ENCODE measurements at regions not wholly inside any gene's neighbourhood (a gene's known extent, or its start where the extent isn't known, plus 50 kb on each side); places are given as distances from the start of the nearest gene placed in this dataset.

DNA sequence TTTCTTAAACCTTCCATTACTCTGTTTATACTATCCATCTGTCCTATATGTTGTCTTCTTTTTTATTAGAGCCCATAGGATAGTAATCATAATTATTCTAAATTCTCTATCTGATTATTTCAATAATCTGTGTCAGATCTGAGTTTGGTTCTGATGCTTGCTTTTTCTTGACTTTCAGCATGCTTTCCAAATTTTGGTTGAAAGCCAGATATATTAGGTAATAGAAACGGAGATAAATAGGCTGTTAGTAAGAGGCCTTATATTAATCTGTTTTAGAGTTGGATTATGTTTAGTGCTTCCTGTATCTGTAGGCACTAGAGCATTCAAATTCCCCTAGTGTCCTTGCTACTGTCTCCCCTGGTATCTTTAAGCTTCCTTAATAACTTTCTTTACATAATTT is 939.9 kb upstream of the GHITM start:
- no peak for DNase-seq (ENCODE audit: low read depth in 2 of 2)
- no peak overlapping the region for H3K4me3 ChIP-seq (replicated peaks in 1 of 2; ENCODE audit: low read depth in 2 of 2, low read length in 2 of 2)
- TF ChIP-seq, protein P1, sequence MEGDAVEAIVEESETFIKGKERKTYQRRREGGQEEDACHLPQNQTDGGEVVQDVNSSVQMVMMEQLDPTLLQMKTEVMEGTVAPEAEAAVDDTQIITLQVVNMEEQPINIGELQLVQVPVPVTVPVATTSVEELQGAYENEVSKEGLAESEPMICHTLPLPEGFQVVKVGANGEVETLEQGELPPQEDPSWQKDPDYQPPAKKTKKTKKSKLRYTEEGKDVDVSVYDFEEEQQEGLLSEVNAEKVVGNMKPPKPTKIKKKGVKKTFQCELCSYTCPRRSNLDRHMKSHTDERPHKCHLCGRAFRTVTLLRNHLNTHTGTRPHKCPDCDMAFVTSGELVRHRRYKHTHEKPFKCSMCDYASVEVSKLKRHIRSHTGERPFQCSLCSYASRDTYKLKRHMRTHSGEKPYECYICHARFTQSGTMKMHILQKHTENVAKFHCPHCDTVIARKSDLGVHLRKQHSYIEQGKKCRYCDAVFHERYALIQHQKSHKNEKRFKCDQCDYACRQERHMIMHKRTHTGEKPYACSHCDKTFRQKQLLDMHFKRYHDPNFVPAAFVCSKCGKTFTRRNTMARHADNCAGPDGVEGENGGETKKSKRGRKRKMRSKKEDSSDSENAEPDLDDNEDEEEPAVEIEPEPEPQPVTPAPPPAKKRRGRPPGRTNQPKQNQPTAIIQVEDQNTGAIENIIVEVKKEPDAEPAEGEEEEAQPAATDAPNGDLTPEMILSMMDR (IDR thresholded peaks at IDR 0.05; ENCODE audit: low read depth, low read length): no peak

DNA sequence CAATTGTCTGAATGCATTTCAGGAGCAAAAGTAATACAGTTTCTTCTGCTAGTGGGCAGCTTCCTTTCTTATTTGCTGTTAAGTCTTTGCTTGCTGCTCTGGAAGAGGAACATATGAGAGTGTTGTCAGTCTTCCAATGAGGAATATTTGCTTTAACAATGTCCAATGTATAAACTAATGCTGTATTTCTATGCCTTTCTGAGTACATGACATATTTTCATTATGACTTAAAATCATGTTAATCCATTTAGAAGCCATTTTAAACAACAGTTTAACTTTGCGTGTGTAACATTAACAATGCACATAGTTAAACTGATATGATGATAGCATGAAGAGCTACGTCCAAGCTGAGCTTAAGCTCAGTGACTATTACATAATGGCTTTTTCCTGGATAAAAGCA is 933.4 kb upstream of the GHITM start:
- TF ChIP-seq, protein P1 (IDR thresholded peaks at IDR 0.05; ENCODE audit: low read depth, low read length): no peak
- DNase-seq (ENCODE audit: low read depth in 2 of 2): no peak

DNA sequence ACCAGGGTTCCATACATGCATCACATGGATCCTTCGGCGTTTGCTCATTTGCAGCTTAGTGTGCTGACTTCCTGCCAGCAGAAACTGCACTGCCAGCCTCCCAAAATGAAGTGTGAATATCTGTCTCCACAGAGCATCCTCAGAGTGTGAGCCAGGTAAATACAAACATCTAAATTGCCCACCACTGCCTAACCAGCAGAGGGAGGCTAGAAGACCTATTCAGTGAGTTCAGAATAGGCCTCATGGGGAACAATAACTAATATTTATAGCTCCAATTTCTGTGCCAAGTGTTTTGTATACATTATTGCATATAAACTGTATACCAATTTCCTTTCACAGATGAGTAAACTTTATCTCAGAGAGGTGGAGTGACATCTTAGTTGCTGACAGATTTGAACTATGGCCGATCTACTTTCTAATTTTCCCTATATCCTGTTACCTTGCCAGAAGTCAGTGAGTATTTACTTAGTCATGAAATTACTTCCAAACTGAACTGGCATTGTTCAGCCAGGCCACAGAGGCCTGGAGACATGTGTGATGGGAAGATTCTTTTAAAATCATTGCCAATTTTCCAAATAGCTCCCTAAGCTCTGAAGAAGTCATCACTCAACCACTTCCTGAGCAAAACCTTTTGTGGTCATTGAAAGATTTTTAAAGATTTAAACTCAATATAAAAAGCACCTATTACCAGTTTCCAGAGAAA is 926.5 kb upstream of the GHITM start:
- peak; percentile 9 to 46 for DNase-seq (ENCODE audit: low read depth in 2 of 2)
- TF ChIP-seq, protein P1 (IDR thresholded peaks at IDR 0.05; ENCODE audit: low read depth, low read length): no peak
- no peak overlapping the region for H3K4me3 ChIP-seq (replicated peaks in 1 of 2; ENCODE audit: low read depth in 2 of 2, low read length in 2 of 2)

More for the DNA sequence above, 933.4 kb upstream of the GHITM start:
- no peak overlapping the region for H3K4me3 ChIP-seq (replicated peaks in 1 of 2; ENCODE audit: low read depth in 2 of 2, low read length in 2 of 2)

- DNase-seq (ENCODE audit: low read depth in 2 of 2): no peak
Observed at GRCh38 chr10:83214136-83214535, 925.2 kb upstream of the GHITM start.

DNA sequence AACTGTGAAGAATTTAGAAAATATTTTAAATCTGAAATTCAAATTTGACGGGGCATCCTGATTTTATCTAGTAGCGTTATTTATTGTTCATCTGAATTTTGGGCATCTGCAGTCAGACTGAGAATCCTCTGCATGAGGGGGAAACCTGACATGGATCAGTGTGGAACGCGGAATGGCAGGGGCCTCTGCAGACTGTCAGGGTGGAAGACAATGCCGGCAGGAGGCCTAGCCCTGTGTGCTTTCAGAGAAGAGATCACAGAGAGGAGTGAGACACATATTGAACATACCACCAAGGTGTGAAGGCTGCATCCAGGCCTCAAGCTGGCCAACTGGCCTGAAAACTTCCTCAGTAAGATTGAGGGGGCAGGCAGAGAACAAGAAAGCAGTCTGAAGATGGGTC is 921.1 kb upstream of the GHITM start:
- no peak for DNase-seq (ENCODE audit: low read depth in 2 of 2)
- TF ChIP-seq, protein P1 (IDR thresholded peaks at IDR 0.05; ENCODE audit: low read depth, low read length): no peak
- H3K4me3 ChIP-seq (replicated peaks in 1 of 2; ENCODE audit: low read depth in 2 of 2, low read length in 2 of 2): no peak overlapping the region

More at GRCh38 chr10:83214136-83214535, 925.2 kb upstream of the GHITM start:
- H3K4me3 ChIP-seq (replicated peaks in 1 of 2; ENCODE audit: low read depth in 2 of 2, low read length in 2 of 2): no peak overlapping the region
- TF ChIP-seq, protein P1 (IDR thresholded peaks at IDR 0.05; ENCODE audit: low read depth, low read length): no peak

DNA sequence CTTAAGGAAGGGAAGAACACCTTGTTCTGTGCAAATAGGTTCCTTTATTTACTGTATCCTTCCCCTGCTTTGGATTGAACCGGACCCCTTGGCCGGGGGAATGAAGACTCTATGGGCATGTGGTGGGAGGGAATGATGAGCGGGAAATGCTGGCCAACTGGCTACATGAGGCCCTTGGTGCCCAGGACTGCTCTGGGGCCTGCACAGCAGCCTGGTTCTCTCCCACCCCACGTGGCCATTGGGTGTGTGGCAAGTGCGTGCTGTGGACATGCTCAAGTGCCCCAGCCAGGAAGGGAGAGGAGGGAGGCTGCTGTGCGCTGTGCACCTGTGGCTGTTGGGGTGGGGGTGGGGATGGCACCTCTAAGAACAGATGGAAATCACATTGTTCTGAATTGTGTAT is 917.0 kb upstream of the GHITM start:
- DNase-seq (ENCODE audit: low read depth in 2 of 2): no peak
- no peak overlapping the region for H3K4me3 ChIP-seq (replicated peaks in 1 of 2; ENCODE audit: low read depth in 2 of 2, low read length in 2 of 2)
- TF ChIP-seq, protein P1 (IDR thresholded peaks at IDR 0.05; ENCODE audit: low read depth, low read length): no peak

Data from cardiac fibroblast (primary cell).